ENCODE measurements at regions not wholly inside any gene's neighbourhood (a gene's known extent, or its start where the extent isn't known, plus 50 kb on each side); places are given as distances from the start of the nearest gene placed in this dataset.

DNA sequence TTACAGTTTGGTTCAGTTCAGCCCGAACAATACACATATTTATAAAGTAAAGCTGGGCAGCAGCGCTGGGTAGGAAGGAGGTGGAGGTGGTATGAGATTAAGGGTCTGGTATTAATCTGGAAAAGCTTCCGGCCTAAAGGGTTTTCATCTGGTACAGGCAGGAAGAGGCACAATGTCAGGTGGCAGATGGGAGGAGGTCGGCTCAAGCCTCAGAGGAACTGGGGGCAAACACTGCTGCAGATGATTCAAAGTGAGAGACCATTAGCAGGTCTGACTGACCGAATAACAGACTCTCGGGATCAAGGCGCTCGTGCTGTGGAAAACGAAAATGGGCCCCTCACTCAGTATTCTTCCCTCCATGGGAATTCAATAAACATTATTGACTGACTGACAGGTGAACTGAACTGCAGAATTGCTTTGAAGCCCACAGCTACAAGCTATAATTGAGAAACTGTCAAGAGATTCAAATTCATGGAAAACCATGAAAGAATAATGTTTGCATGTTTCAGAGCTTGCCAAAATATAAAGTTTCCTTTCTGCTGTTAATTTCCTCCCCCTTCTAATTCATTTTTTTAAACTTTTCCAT lies 75.3 kb downstream of the TMEM167A start:
- no peak overlapping the region for H3K4me3 ChIP-seq
- H3K9me3 ChIP-seq (replicated peaks; ENCODE audit: control insufficient read depth, insufficient read depth, low read depth, low read length) = no peaks in the 10 kb centered on the region
- WGBS (ENCODE audit: insufficient coverage, low coverage, missing lambda C conversion rate) = 3% methylated on average over 9 of the region's 9 CpGs
- H4K20me1 ChIP-seq (replicated peaks; ENCODE audit: control insufficient read depth, insufficient read depth, low read length) = no peaks in the 10 kb centered on the region
- no TSS peak for BruUV-seq (replicated peaks)
- H3K27me3 ChIP-seq (ENCODE audit: control insufficient read depth in 2 of 2, insufficient read depth in 2 of 2, low read length in 2 of 2) = peaks cover 4 to 5% of the 10 kb centered on the region in 2 experiments; a peak in 2 of 5 replicates
- in situ Hi-C loops (cut with MboI) (no loop called here), intact Hi-C loops (cut with micrococcal nuclease) (no loop called here)
- no peaks in the 10 kb centered on the region for H3K9me1 ChIP-seq (ENCODE audit: control insufficient read depth, insufficient read depth, low read length)
- ATAC-seq (no peak), DNase-seq (ENCODE audit: extremely low read depth in 1 of 4, low spot score in 3 of 4) (no peak), FAIRE-seq (no peak)
- CTCF ChIA-PET (ENCODE audit: low intra/inter-chr PET ratio) = no interaction called here
- no peak overlapping the region for H3K9ac ChIP-seq (ENCODE audit: insufficient read depth in 1 of 2, low read depth in 2 of 2, low read length in 2 of 2)
- H3K79me2 ChIP-seq (ENCODE audit: control insufficient read depth, insufficient read depth, low read length) = no peaks in the 10 kb centered on the region
- no peaks in the 10 kb centered on the region for H3K36me3 ChIP-seq (ENCODE audit: control insufficient read depth, insufficient read depth, low read length)
- no peaks in the 10 kb centered on the region for H3K4me1 ChIP-seq (replicated peaks in 1 of 2; ENCODE audit: control insufficient read depth in 2 of 2, insufficient read depth in 2 of 2, low read length in 2 of 2)
- no peak overlapping the region for H3K4me2 ChIP-seq (ENCODE audit: insufficient read depth, low read length)
- POLR2A ChIA-PET = interaction anchor here (0.6 kb wide), 1 partner anchor 471 kb away, joined by 5 read pairs; no protein-coding TSS in a partner anchor
- H2AFZ ChIP-seq (ENCODE audit: low read depth, low read length) = no peak overlapping the region
- TF ChIP-seq, protein P1, sequence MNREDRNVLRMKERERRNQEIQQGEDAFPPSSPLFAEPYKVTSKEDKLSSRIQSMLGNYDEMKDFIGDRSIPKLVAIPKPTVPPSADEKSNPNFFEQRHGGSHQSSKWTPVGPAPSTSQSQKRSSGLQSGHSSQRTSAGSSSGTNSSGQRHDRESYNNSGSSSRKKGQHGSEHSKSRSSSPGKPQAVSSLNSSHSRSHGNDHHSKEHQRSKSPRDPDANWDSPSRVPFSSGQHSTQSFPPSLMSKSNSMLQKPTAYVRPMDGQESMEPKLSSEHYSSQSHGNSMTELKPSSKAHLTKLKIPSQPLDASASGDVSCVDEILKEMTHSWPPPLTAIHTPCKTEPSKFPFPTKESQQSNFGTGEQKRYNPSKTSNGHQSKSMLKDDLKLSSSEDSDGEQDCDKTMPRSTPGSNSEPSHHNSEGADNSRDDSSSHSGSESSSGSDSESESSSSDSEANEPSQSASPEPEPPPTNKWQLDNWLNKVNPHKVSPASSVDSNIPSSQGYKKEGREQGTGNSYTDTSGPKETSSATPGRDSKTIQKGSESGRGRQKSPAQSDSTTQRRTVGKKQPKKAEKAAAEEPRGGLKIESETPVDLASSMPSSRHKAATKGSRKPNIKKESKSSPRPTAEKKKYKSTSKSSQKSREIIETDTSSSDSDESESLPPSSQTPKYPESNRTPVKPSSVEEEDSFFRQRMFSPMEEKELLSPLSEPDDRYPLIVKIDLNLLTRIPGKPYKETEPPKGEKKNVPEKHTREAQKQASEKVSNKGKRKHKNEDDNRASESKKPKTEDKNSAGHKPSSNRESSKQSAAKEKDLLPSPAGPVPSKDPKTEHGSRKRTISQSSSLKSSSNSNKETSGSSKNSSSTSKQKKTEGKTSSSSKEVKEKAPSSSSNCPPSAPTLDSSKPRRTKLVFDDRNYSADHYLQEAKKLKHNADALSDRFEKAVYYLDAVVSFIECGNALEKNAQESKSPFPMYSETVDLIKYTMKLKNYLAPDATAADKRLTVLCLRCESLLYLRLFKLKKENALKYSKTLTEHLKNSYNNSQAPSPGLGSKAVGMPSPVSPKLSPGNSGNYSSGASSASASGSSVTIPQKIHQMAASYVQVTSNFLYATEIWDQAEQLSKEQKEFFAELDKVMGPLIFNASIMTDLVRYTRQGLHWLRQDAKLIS (CRISPR knock-in tag; IDR thresholded peaks at IDR 0.05) = no peak
- TF ChIP-seq CBX8 (IDR thresholded peaks at IDR 0.05; ENCODE audit: borderline replicate concordance, extremely low read depth, low read depth, low read length, poor library complexity, severe bottlenecking) = peak; percentile 71
- H3K27ac ChIP-seq (ENCODE audit: extremely low read depth, low read depth, low read length) = no peak overlapping the region
